K562 (cell line): ENCODE measurements at regions not wholly inside any gene's neighbourhood (a gene's known extent, or its start where the extent isn't known, plus 50 kb on each side); places are given as distances from the start of the nearest gene placed in this dataset.

Source experiments
- ATAC-seq: fragments of 200-7000 bp; cut with Tn5 transposase; 3 replicates; pipeline ENCODE4 v1.9.1; 2020; ENCODE audit warnings: moderate library complexity
- BruUV-seq: library from RNA; stranded (reverse); fragments of 400-500 nt; replicated peaks from 2 replicates; lab custom pipeline; 2021; lab: Mats Ljungman, UMichigan
- CTCF ChIA-PET: fragments of 300-600 bp; formaldehyde crosslinking; extraction: SDS; loops from one replicate; lab custom pipeline; 2021; ENCODE audit warnings: low intra/inter-chr PET ratio; lab: Yijun Ruan, JAX
- POLR2A ChIA-PET: fragments of 300-600, 350-650 bp; sonication (Branson Sonifier 250); formaldehyde crosslinking; extraction: SDS; loops from one replicate; lab custom pipeline; 2021; ENCODE audit warnings: antibody characterized with exemption, inconsistent platforms; lab: Yijun Ruan, JAX
- DNase-seq, 4 experiments: peaks; one replicate each; pipeline versions ENCODE4 v3.0.0 to v3.0.0-alpha.2; 2011 to 2018; ENCODE audit warnings: low spot score in 3 of 4, mixed read lengths in 3 of 4; ENCODE audit errors: extremely low read depth in 1 of 4
- FAIRE-seq: peaks from 2 replicates; lab custom pipeline; 2011; peaks lifted over from hg19 to GRCh38; lab: Jason Lieb, UNC
- H2AFZ ChIP-seq: 2 replicates; pipeline ENCODE4 v1.6.0; 2011; ENCODE audit warnings: low read depth, low read length, control low read depth, inconsistent platforms
- H3K27ac ChIP-seq: fragments of 200-600 bp; 3 replicates; pipeline ENCODE4 v1.8.0; 2011; ENCODE audit warnings: low read depth, mild to moderate bottlenecking, control low read depth, inconsistent platforms, low read length, moderate library complexity, mixed read lengths; ENCODE audit errors: extremely low read depth
- H3K27me3 ChIP-seq, 2 experiments: fragments of 300-600 bp in 1 of 2; 2 replicates in 1 of 2; 3 replicates in 1 of 2; pipeline versions ENCODE4 v1.6.0 to v1.8.0; 2011; ENCODE audit warnings: inconsistent platforms in 2 of 2, low read length in 2 of 2, mild to moderate bottlenecking in 1 of 2, mixed read lengths in 1 of 2, moderate library complexity in 1 of 2; ENCODE audit not compliant: control insufficient read depth in 2 of 2, insufficient read depth in 2 of 2
- H3K36me3 ChIP-seq: fragments of 300-600 bp; 3 replicates; pipeline ENCODE4 v1.8.0; 2011; ENCODE audit warnings: mild to moderate bottlenecking, low read length, inconsistent platforms; ENCODE audit not compliant: control insufficient read depth, insufficient read depth
- H3K4me1 ChIP-seq, 2 experiments: fragments of 200-600 bp in 1 of 2; replicated peaks in 1 of 2; 2 replicates in 1 of 2; 3 replicates in 1 of 2; pipeline versions ENCODE4 v1.5.1 to v1.8.0; 2011; ENCODE audit warnings: inconsistent platforms in 2 of 2, low read length in 2 of 2, mild to moderate bottlenecking in 1 of 2, mixed read lengths in 1 of 2, moderate library complexity in 1 of 2; ENCODE audit not compliant: control insufficient read depth in 2 of 2, insufficient read depth in 2 of 2
- H3K4me2 ChIP-seq: 2 replicates; pipeline ENCODE4 v1.6.1; 2011; ENCODE audit warnings: low read length, control low read depth, inconsistent platforms, mixed read lengths; ENCODE audit not compliant: insufficient read depth
- H3K4me3 ChIP-seq: fragments of 200-600 bp; sonication (generic), shearing (Covaris generic); 2 replicates; pipeline ENCODE4 v1.5.1; 2016; ENCODE audit warnings: control low read depth, inconsistent platforms
- H3K79me2 ChIP-seq: fragments of 200-600 bp; 3 replicates; pipeline ENCODE4 v1.8.0; 2011; ENCODE audit warnings: low read length, inconsistent platforms; ENCODE audit not compliant: control insufficient read depth, insufficient read depth
- H3K9ac ChIP-seq, 2 experiments: 2 replicates each; pipeline versions ENCODE4 v1.6.0 to v1.6.1; 2011; ENCODE audit warnings: low read depth in 2 of 2, low read length in 2 of 2, control low read depth in 1 of 2, inconsistent platforms in 1 of 2, mild to moderate bottlenecking in 1 of 2, mixed read lengths in 1 of 2; ENCODE audit not compliant: insufficient read depth in 1 of 2
- H3K9me1 ChIP-seq: one replicate; pipeline ENCODE4 v1.6.0; 2011; ENCODE audit warnings: inconsistent platforms, mild to moderate bottlenecking, low read length, moderate library complexity; ENCODE audit not compliant: control insufficient read depth, insufficient read depth
- H3K9me3 ChIP-seq: replicated peaks from 2 replicates; pipeline ENCODE4 v1.5.1; 2011; ENCODE audit warnings: low read depth, low read length, inconsistent platforms; ENCODE audit not compliant: control insufficient read depth, insufficient read depth
- H4K20me1 ChIP-seq: replicated peaks from 2 replicates; pipeline ENCODE4 v1.6.1; 2011; ENCODE audit warnings: low read length, inconsistent platforms, mixed read lengths; ENCODE audit not compliant: control insufficient read depth, insufficient read depth
- CHD2 ChIP-seq: IDR thresholded peaks from 2 replicates; pipeline ENCODE4 v1.6.1; 2011; ENCODE audit warnings: low read depth, low read length
- ELF4 ChIP-seq: fragments of 450-650 bp; formaldehyde crosslinking; IDR thresholded peaks from 2 replicates; pipeline ENCODE4 v1.4.0; 2022; ENCODE audit warnings: missing genetic modification characterization
- EZH2 ChIP-seq: IDR thresholded peaks from 2 replicates; pipeline ENCODE4 v1.6.1; 2012; ENCODE audit warnings: low read depth, mild to moderate bottlenecking, inconsistent platforms, low read length, borderline replicate concordance
- FOXK1 ChIP-seq: sonication (generic); formaldehyde crosslinking; IDR thresholded peaks from 2 replicates; pipeline ENCODE4 v1.8.0; 2022; ENCODE audit warnings: missing genetic modification reagents, mild to moderate bottlenecking, borderline replicate concordance
- MCM3 ChIP-seq: fragments of 450-650 bp; IDR thresholded peaks from 2 replicates; pipeline ENCODE4 v1.6.1; 2016
- MEF2D ChIP-seq: conservative IDR thresholded peaks from 2 replicates; pipeline ENCODE4 v1.6.1; 2016; ENCODE audit warnings: low read depth, missing genetic modification characterization, missing compliant biosample characterization
- MYC ChIP-seq, 2 experiments: fragments of 250-450 bp in 1 of 2; sonication (Bioruptor Pico) in 1 of 2; IDR thresholded peaks; 2 replicates each; pipeline versions ENCODE4 v1.5.1 to v1.6.1; 2012 to 2021; ENCODE audit warnings: low read depth in 2 of 2, borderline replicate concordance in 1 of 2, improper control_type of control experiment in 1 of 2, low read length in 1 of 2, mild to moderate bottlenecking in 1 of 2, moderate library complexity in 1 of 2
- POLR2AphosphoS5 ChIP-seq: IDR thresholded peaks from 2 replicates; pipeline ENCODE4 v1.6.1; 2011; ENCODE audit warnings: mild to moderate bottlenecking, low read depth, low read length, moderate library complexity; ENCODE audit not compliant: control insufficient read depth, insufficient read depth
- PPARD ChIP-seq: fragments of 250-450 bp; sonication (Bioruptor Pico); IDR thresholded peaks from 2 replicates; pipeline ENCODE4 v1.8.0; 2022; ENCODE audit warnings: inconsistent platforms, mild to moderate bottlenecking, moderate library complexity
- SP2 ChIP-seq: IDR thresholded peaks from 2 replicates; pipeline ENCODE4 v1.6.1; 2011; ENCODE audit warnings: mild to moderate bottlenecking, low read depth, low read length, moderate library complexity; ENCODE audit not compliant: poor library complexity, severe bottlenecking; ENCODE audit errors: extremely low read depth
- SPI1 ChIP-seq: IDR thresholded peaks from 2 replicates; pipeline ENCODE4 v1.6.1; 2011; ENCODE audit warnings: low read depth, low read length, control low read depth, borderline replicate concordance
- TAF15 ChIP-seq: fragments of 200-400 bp; formaldehyde crosslinking; IDR thresholded peaks from 2 replicates; pipeline ENCODE4 v1.6.1; 2017; ENCODE audit warnings: mild to moderate bottlenecking, low read depth, low read length, moderate library complexity
- TAF9B ChIP-seq: fragments of 450-650 bp; IDR thresholded peaks from 2 replicates; pipeline ENCODE4 v1.6.1; 2018; ENCODE audit warnings: mild to moderate bottlenecking; ENCODE audit not compliant: partially characterized antibody
- TRIM24 ChIP-seq, 2 experiments: fragments of 450-650 bp; IDR thresholded peaks; 2 replicates each; pipeline ENCODE4 v1.6.1; 2016
- ZEB2 ChIP-seq: fragments of 450-650 bp; IDR thresholded peaks from 2 replicates; pipeline ENCODE4 v1.6.1; 2016
- ZNF175 ChIP-seq: fragments of 200-800 bp; sonication (Bioruptor generic); IDR thresholded peaks from 2 replicates; pipeline ENCODE4 v1.6.1; 2016; ENCODE audit warnings: low read depth, mild to moderate bottlenecking, missing genetic modification characterization, missing compliant biosample characterization
- ZNF197 ChIP-seq: fragments of 200-800 bp; sonication (Bioruptor generic); IDR thresholded peaks from 2 replicates; pipeline ENCODE4 v1.6.1; 2016; ENCODE audit warnings: low read depth, missing genetic modification characterization, missing compliant biosample characterization
- ZNF224 ChIP-seq: sonication (generic); formaldehyde crosslinking; IDR thresholded peaks from 2 replicates; pipeline ENCODE4 v1.8.0; 2022; ENCODE audit warnings: mild to moderate bottlenecking, missing genetic modification reagents
- WGBS: fragments of 100-300 bp; shearing (Covaris generic); methylation state at CpG from one replicate; pipeline ENCODE4 v1.1.6; 2016; ENCODE audit warnings: low coverage, mixed read lengths; ENCODE audit not compliant: insufficient coverage; ENCODE audit errors: missing lambda C conversion rate; 5-methylcytosine and 5-hydroxymethylcytosine counted together
- in situ Hi-C: fragments of 300-500 bp; cut with MboI; formaldehyde crosslinking; loops from 4 replicates; pipeline ENCODE4 v1.15.0; 2018; ENCODE audit warnings: inconsistent platforms, mixed read lengths
- intact Hi-C: fragments of 100-400 bp; cut with micrococcal nuclease; formaldehyde crosslinking; loops from 2 replicates; pipeline ENCODE4 v1.14.2; 2022

- intact Hi-C loops: no loop called here
- no peak overlapping the region for H2AFZ ChIP-seq
- H3K27ac ChIP-seq: no peak overlapping the region
- ChIA-PET CTCF (no interaction called here), POLR2A (no interaction called here)
- H3K27me3 ChIP-seq: no peaks in the 10 kb centered on the region
- no peak overlapping the region for H3K4me3 ChIP-seq
- BruUV-seq: no TSS peak
- H3K4me1 ChIP-seq: no peaks in the 10 kb centered on the region
- no peaks in the 10 kb centered on the region for H3K79me2 ChIP-seq
- 2% methylated on average over 4 of the region's 4 CpGs for WGBS
- ATAC-seq (no peak), DNase-seq (no peak), FAIRE-seq (no peak)
- no peak overlapping the region for H3K4me2 ChIP-seq
- no peaks in the 10 kb centered on the region for H3K9me3 ChIP-seq
- no peak for TF ChIP-seq ZEB2
- no peak for TF ChIP-seq MYC (IDR thresholded peaks at IDR 0.05; ENCODE audit: low read depth, low read length)
- no peak for TF ChIP-seq MYC (CRISPR knock-in tag; IDR thresholded peaks at IDR 0.05; ENCODE audit: borderline replicate concordance, low read depth)
- TF ChIP-seq FOXK1 (CRISPR knock-in tag): no peak
- TF ChIP-seq ZNF175 (CRISPR knock-in tag): no peak
- no peak for TF ChIP-seq EZH2
- no peak for TF ChIP-seq TAF15
- no peak for TF ChIP-seq POLR2AphosphoS5
- TF ChIP-seq ZNF197: no peak
- TF ChIP-seq MEF2D (tag): no peak
- no peak for TF ChIP-seq TAF9B
- no peak for TF ChIP-seq CHD2
- no peak for TF ChIP-seq TRIM24 (IDR thresholded peaks at IDR 0.05)
- TF ChIP-seq SPI1: no peak
- no peak for TF ChIP-seq PPARD (CRISPR knock-in tag)
- TF ChIP-seq ZNF224 (CRISPR knock-in tag): no peak
- TF ChIP-seq MCM3: no peak
- TF ChIP-seq ELF4 (CRISPR knock-in tag): no peak
- TF ChIP-seq SP2: no peak
- H3K9ac ChIP-seq: no peak overlapping the region
- no peaks in the 10 kb centered on the region for H3K9me1 ChIP-seq
- H3K36me3 ChIP-seq: no peaks in the 10 kb centered on the region
- no peaks in the 10 kb centered on the region for H4K20me1 ChIP-seq
- in situ Hi-C loops: no loop called here
These were observed 564.1 kb upstream of the SPANXN1 start for GRCh38 chrX:144683247-144683646.
